Endothelial cell of umbilical vein (primary cell): ENCODE measurements at regions not wholly inside any gene's neighbourhood (a gene's known extent, or its start where the extent isn't known, plus 50 kb on each side); places are given as distances from the start of the nearest gene placed in this dataset.

Experiments used
- BruUV-seq: library from RNA; stranded (reverse); fragments of 400-500 nt; replicated peaks from 2 replicates; lab custom pipeline; 2021; lab: Mats Ljungman, UMichigan
- CTCF ChIA-PET: fragments of 300-600, 350-600 bp; sonication (Branson Sonifier 250); formaldehyde crosslinking; loops from one replicate; lab custom pipeline; 2021; ENCODE audit warnings: antibody characterized with exemption, inconsistent platforms; lab: Charles Lee
- POLR2A ChIA-PET: fragments of 300-600, 350-600 bp; sonication (Branson Sonifier 250); formaldehyde crosslinking; loops from one replicate; lab custom pipeline; 2021; ENCODE audit warnings: antibody characterized with exemption, inconsistent platforms; lab: Charles Lee
- DNase-seq: peaks from one replicate; pipeline ENCODE4 v3.0.0-alpha.2; 2011; ENCODE audit warnings: low read depth, low spot score
- FAIRE-seq: peaks from 2 replicates; lab custom pipeline; 2011; peaks lifted over from hg19 to GRCh38; lab: Jason Lieb, UNC
- H2AFZ ChIP-seq: 2 replicates; pipeline ENCODE4 v1.6.0; 2012; ENCODE audit warnings: low read depth, low read length, control low read depth, inconsistent platforms
- H3K27ac ChIP-seq: 2 replicates; pipeline ENCODE4 v1.5.1; 2011; ENCODE audit warnings: low read depth, mild to moderate bottlenecking, control low read depth, low read length, moderate library complexity; ENCODE audit not compliant: insufficient read depth
- H3K27me3 ChIP-seq, 2 experiments: 2 replicates each; pipeline versions ENCODE4 v1.6.0 to v1.6.1; 2011; ENCODE audit warnings: low read length in 2 of 2, mixed read lengths in 1 of 2; ENCODE audit not compliant: control insufficient read depth in 2 of 2, insufficient read depth in 2 of 2
- H3K36me3 ChIP-seq, 2 experiments: 2 replicates in 1 of 2; 3 replicates in 1 of 2; pipeline ENCODE4 v1.5.1; 2011; ENCODE audit warnings: low read length in 2 of 2, mild to moderate bottlenecking in 1 of 2, moderate library complexity in 1 of 2; ENCODE audit not compliant: control insufficient read depth in 2 of 2, insufficient read depth in 2 of 2; ENCODE audit errors: extremely low read depth in 1 of 2
- H3K4me1 ChIP-seq: 3 replicates; pipeline ENCODE4 v1.5.1; 2011; ENCODE audit warnings: mild to moderate bottlenecking, low read length; ENCODE audit not compliant: control insufficient read depth, insufficient read depth; ENCODE audit errors: extremely low read depth
- H3K4me2 ChIP-seq: 2 replicates; pipeline ENCODE4 v1.6.1; 2011; ENCODE audit warnings: low read length, control low read depth, mixed read lengths; ENCODE audit not compliant: insufficient read depth
- H3K4me3 ChIP-seq, 3 experiments: fragments of 200-600 bp in 1 of 3; sonication (generic), shearing (Covaris generic) in 1 of 3; replicated peaks in 1 of 3; 2 replicates each; pipeline ENCODE4 v1.5.1; 2011 to 2016; ENCODE audit warnings: control low read depth in 3 of 3, low read length in 3 of 3, mild to moderate bottlenecking in 2 of 3, inconsistent platforms in 1 of 3, low read depth in 1 of 3, moderate library complexity in 1 of 3; ENCODE audit not compliant: insufficient read depth in 1 of 3
- H3K79me2 ChIP-seq: 2 replicates; pipeline ENCODE4 v1.6.0; 2012; ENCODE audit warnings: low read length, inconsistent platforms; ENCODE audit not compliant: control insufficient read depth, insufficient read depth
- H3K9ac ChIP-seq: replicated peaks from 2 replicates; pipeline ENCODE3; 2011; ENCODE audit warnings: low read length, control low read depth; ENCODE audit not compliant: insufficient read depth; ENCODE audit errors: extremely low read depth
- H3K9me1 ChIP-seq: replicated peaks from 3 replicates; pipeline ENCODE4 v1.6.0; 2011; ENCODE audit warnings: mild to moderate bottlenecking, low read length; ENCODE audit not compliant: control insufficient read depth, insufficient read depth; ENCODE audit errors: extremely low read depth
- H3K9me3 ChIP-seq: replicated peaks from 2 replicates; pipeline ENCODE4 v1.5.1; 2012; ENCODE audit warnings: low read length, inconsistent platforms; ENCODE audit not compliant: control insufficient read depth, insufficient read depth
- H4K20me1 ChIP-seq: replicated peaks from 2 replicates; pipeline ENCODE3; 2011; ENCODE audit warnings: mild to moderate bottlenecking, low read length; ENCODE audit not compliant: control insufficient read depth, insufficient read depth; ENCODE audit errors: extremely low read depth
- EZH2 ChIP-seq: IDR thresholded peaks from 2 replicates; pipeline ENCODE4 v1.6.1; 2012; ENCODE audit warnings: borderline replicate concordance, low read depth, mild to moderate bottlenecking, moderate library complexity, low read length, inconsistent platforms; ENCODE audit not compliant: severe bottlenecking
- GATA2 ChIP-seq: IDR thresholded peaks from 2 replicates; pipeline ENCODE4 v1.7.0; 2011; ENCODE audit warnings: low read depth, mild to moderate bottlenecking, moderate library complexity, mixed read lengths, low read length; ENCODE audit not compliant: insufficient read length, insufficient read depth
- POLR2A ChIP-seq: IDR thresholded peaks from 2 replicates; pipeline ENCODE4 v1.6.1; 2012; ENCODE audit warnings: low read depth, mild to moderate bottlenecking, control low read depth, low read length
- dilution Hi-C: fragments of 300-500 bp; cut with MboI; formaldehyde crosslinking; loops from one replicate; pipeline ENCODE4 v1.15.0; 2019; ENCODE audit warnings: low sequenced_read_pairs; ENCODE audit not compliant: extremely low pct_ligation_motif_present
- intact Hi-C: fragments of 100-400 bp; cut with micrococcal nuclease; formaldehyde crosslinking; loops from one replicate; pipeline ENCODE4 v1.10.0; 2022
- TF ChIP-seq, protein P1 (sequence below): IDR thresholded peaks from 2 replicates; pipeline ENCODE4 v1.6.1; 2011; ENCODE audit not compliant: insufficient read depth, insufficient read length

DNA sequence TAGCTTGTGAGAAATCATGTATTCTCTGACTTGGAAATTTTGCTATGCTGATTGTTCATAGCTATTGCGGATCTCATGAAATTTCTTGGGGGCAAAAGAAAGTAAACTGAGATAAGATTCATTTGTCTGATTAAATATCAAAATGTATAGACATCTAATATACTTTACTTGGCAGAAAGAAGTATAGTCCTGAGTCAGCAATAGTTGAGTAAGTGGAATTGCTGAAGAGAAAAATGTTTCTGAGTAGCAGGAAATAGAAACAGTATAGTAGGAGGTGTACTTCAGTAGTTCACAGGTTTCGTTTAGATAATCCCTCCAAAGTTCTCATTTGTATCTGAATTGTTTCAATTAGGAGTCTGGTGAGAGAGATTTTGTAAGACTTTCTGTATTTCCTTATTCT is 705.9 kb downstream of the MCTP2 start:
- Histone ChIP-seq H3K9ac (no peak overlapping the region), H4K20me1 (no peaks in the 10 kb centered on the region), H3K9me1 (no peaks in the 10 kb centered on the region), H3K27ac (no peak overlapping the region), H2AFZ (no peak overlapping the region), H3K4me3 (no peak overlapping the region), H3K27me3 (no peaks in the 10 kb centered on the region), H3K9me3 (no peaks in the 10 kb centered on the region), H3K4me2 (no peak overlapping the region), H3K4me1 (no peaks in the 10 kb centered on the region), H3K79me2 (no peaks in the 10 kb centered on the region), H3K36me3 (no peaks in the 10 kb centered on the region)
- no peak for TF ChIP-seq POLR2A
- DNase-seq, result no peak
- CTCF ChIA-PET, result interaction anchor here (1.2 kb wide), 1 partner anchor 8 kb away, joined by 3 read pairs; no protein-coding TSS in a partner anchor
- no peak for FAIRE-seq
- dilution Hi-C loops (no loop called here), intact Hi-C loops (no loop called here)
- POLR2A ChIA-PET, result no interaction called here
- BruUV-seq, result no TSS peak

DNA sequence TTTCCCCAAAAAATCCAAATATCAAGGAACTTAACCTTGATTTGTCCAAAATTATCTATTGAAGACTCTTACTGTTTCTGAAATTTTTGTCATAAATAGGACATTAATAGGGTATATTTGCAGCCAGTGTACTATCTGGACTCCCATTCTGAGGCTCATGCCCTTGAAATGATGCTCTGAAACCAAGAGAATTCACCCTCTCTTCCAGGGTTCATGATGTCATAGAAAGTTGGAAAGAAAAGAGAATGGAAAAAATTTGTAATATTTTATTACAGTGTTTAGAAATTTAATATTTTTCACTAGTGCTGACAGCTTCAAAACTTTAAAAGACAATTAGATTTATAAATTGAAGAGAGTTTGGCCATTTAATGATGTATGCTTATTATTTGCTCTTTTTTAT is 712.5 kb downstream of the MCTP2 start:
- H3K27ac ChIP-seq, result no peak overlapping the region
- H3K9me3 ChIP-seq, result no peaks in the 10 kb centered on the region
- H3K27me3 ChIP-seq, result no peaks in the 10 kb centered on the region
- CTCF ChIA-PET, result no interaction called here
- no TSS peak for BruUV-seq
- FAIRE-seq, result no peak
- H3K4me3 ChIP-seq, result no peak overlapping the region
- TF ChIP-seq, protein P1, sequence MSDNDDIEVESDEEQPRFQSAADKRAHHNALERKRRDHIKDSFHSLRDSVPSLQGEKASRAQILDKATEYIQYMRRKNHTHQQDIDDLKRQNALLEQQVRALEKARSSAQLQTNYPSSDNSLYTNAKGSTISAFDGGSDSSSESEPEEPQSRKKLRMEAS, result no peak
- TF ChIP-seq GATA2 (no peak), EZH2 (no peak)
- no peaks in the 10 kb centered on the region for H3K79me2 ChIP-seq
- POLR2A ChIA-PET, result no interaction called here
- no peaks in the 10 kb centered on the region for H3K9me1 ChIP-seq
- no peaks in the 10 kb centered on the region for H3K36me3 ChIP-seq
- no peak for DNase-seq
- dilution Hi-C loops, result no loop called here
- H3K4me1 ChIP-seq, result no peaks in the 10 kb centered on the region
- intact Hi-C loops, result no loop called here
- H3K9ac ChIP-seq, result no peak overlapping the region
- no peak overlapping the region for H3K4me2 ChIP-seq
- H2AFZ ChIP-seq, result no peak overlapping the region
- no peaks in the 10 kb centered on the region for H4K20me1 ChIP-seq
